HG03457 (cell line): ENCODE measurements at regions not wholly inside any gene's neighbourhood (a gene's known extent, or its start where the extent isn't known, plus 50 kb on each side); places are given as distances from the start of the nearest gene placed in this dataset.

ENCODE experiments used
- ATAC-seq: cut with Tn5 transposase; IDR thresholded peaks from one replicate; pipeline ENCODE4 v1.9.1; 2021; ENCODE audit warnings: moderate number of reproducible peaks; ENCODE audit not compliant: unreplicated experiment

- ATAC-seq: no peak
Observed at GRCh38 chr4:14800977-14801376, 201.3 kb upstream of the CPEB2 start.

- no peak for ATAC-seq
Observed at GRCh38 chr4:14802596-14802995, 199.7 kb upstream of the CPEB2 start.

DNA sequence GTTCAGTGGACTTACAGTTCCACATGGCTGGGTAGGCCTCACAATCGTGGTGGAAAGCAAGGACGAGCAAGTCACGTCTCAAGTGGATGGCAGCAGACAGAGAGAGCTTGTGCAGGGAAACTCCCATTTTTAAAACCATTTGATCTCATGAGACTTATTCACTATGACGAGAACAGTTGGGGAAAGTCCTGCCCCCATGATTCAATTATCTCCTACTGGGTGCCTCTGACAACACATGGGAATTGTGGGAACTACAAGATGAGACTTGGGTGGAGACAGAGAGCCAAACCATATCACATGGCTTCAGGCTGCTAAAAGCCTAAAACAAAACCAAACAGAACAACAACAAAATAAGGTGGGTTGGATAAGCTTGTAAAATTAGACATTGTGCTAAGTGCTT, 194.4 kb upstream of the CPEB2 start:
- ATAC-seq: no peak

- ATAC-seq: no peak
Observed at GRCh38 chr4:14809203-14809602, 193.1 kb upstream of the CPEB2 start.

DNA sequence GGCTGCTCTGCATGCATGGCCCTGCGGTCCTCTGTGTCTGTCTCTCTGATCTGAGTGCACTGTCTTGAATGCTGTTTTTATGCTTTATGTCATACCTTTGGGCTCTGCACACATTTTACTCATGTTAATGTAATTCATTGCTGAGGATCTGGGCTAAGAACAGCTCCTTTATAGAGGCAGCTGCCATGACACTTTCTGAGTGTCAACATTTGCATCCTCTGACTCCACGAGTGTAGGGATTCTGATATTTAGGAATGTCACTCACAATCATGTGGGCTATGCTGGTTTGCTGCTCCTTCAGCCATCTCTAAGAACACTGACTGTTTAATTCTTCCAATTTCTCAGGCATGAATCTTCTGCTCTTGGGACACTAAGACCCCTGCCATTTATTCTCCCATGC, 192.2 kb upstream of the CPEB2 start:
- ATAC-seq: no peak

DNA sequence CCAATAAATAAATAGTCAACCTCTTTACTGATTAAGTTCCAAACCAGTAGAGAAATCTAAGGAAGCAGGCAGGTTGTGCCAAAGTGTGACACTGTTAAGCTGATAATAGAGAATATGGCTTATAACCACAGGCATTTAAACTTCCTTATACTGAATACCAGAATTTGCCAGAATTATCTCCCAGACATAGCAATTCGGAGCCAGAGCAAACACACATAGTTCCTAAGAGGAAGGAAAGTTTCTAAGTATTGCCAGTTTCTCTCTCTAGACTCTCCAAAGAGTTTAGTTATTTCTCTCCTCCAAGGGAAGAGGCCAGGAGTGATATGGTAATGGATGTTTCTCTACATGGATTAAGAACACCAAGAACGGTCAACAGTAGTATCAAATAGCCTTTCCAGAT, 191.7 kb upstream of the CPEB2 start:
- no peak for ATAC-seq

- ATAC-seq: no peak
Observed at GRCh38 chr4:14812101-14812500, 190.2 kb upstream of the CPEB2 start.

GRCh38 chr4:14816623-14817261, 185.5 kb upstream of the CPEB2 start:
- no peak for ATAC-seq

DNA sequence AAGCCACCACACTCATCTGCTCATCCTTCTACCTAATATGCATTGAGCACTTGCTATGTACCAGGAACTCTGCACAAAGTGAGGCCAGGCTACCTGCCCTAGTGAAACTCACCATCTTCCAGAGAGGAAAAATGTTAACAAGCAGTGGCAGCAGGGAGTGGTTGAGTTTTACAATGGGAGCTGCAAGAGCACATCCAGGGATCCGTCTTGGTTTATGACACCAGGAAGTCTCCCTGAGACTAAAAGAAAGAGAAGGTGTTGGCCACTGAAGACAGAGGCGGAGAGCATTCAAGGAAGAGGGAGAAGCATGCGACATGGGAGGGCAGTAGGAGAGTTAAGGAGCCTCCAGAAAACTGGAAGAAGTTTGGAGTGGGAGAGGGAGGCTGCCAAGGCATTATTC, 178.1 kb upstream of the CPEB2 start:
- ATAC-seq: no peak

- ATAC-seq: no peak
Observed at GRCh38 chr4:14827111-14827510, 175.2 kb upstream of the CPEB2 start.

- no peak for ATAC-seq
Observed at GRCh38 chr4:14829795-14830194, 172.5 kb upstream of the CPEB2 start.

GRCh38 chr4:14831416-14831815, 170.9 kb upstream of the CPEB2 start:
- no peak for ATAC-seq

DNA sequence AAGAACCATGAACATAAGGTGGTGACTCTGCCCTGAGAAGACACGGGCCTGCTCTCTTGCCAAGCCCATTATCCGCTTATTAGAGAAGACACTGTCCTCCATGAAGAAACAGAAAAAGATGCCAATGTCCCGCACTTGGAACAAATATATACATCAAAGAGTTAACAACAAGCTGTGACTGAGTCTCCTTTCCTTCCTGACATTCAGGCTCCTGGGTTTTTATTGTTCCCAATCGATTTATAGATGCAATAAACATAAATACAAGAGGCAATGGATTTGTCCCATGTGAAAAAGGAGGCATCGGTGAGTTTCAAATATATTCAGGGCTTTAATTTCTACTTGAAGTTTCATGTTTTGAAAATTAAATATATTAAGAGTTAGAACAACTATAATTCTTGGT, 169.2 kb upstream of the CPEB2 start:
- no peak for ATAC-seq

- ATAC-seq: no peak
Observed at GRCh38 chr4:14834382-14834781, 167.9 kb upstream of the CPEB2 start.

DNA sequence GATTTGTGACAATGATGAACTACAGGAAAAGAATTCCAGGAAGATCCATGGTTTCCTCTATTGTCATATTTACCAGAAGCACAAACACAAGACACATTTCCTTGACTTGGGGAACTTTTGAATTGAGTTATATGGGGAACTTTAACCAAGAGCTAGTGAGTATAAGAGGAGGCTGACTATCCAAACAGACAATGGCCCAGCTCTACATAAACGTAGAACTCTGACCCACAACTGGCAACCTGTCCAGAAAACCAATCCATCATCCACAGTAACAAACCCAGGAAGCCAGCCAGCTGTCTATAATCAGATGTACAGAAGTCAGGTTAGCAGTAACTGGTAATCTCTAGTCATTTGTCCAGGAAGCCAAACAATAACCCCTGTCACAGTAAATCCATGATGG, 167.0 kb upstream of the CPEB2 start:
- ATAC-seq: no peak

GRCh38 chr4:14835708-14836425, 166.4 kb upstream of the CPEB2 start:
- ATAC-seq: no peak

DNA sequence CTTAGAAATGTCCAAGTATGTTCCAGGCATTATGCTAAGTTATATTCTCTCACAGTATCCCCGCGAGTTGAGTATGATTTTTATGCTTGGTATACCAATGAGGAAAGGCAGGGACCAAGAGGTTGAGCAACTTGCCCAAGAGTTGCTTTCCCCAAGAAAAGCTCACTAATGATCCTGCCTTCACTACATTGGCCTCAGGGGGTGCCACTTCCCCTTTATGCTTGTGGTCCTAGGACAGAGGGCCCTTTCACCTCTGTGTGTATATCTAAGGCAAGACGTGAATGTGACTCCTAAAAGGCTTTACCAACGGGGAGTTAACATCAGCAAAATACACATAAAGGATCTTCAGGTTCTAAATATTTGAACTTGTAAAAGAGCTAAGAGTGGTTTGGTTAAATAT, 164.4 kb upstream of the CPEB2 start:
- ATAC-seq: no peak

DNA sequence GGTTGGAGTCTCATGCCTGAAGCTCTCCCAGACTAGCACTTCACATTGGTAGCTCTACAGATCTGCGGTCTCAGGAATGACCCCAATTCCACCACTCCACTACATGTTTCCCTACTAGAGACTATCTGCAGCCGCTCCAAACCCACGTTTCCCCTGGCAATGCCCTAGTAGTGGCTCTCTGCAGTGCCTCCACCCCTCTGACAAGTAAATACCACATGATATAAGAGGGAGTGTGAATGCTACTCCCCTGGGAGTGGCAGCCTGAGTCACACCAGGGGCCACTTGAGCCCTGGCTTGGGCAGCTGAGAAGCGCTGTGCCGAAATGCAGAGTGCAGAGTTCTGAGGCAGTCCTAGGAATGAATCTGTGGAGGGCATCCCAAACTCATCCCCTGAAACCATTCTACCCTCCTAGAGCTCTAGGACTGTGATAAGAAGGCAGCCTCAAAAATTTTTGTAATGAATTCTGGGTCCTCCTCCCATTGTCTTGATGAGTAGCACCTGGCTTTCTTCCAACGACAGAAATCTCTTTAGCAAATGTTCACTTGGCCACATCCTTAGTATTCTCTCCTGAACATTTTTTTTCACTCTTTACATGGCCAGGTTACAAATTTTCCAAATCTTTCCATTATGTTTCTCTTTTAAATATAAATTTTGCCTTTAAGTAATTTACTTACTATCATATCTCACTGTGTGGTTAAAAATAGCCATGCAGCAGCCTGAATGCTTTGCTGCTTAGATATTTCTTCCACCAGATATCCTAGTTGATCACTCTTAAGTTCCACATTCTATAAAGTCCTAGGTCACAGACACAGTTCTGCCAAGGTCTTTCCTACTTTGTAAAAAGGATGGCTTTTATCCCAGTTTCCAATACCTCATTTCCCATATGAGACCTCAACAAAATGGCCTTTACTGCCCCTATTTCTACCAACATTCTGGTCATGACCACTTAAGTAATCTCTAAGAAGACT, 160.2 kb upstream of the CPEB2 start:
- no peak for ATAC-seq

DNA sequence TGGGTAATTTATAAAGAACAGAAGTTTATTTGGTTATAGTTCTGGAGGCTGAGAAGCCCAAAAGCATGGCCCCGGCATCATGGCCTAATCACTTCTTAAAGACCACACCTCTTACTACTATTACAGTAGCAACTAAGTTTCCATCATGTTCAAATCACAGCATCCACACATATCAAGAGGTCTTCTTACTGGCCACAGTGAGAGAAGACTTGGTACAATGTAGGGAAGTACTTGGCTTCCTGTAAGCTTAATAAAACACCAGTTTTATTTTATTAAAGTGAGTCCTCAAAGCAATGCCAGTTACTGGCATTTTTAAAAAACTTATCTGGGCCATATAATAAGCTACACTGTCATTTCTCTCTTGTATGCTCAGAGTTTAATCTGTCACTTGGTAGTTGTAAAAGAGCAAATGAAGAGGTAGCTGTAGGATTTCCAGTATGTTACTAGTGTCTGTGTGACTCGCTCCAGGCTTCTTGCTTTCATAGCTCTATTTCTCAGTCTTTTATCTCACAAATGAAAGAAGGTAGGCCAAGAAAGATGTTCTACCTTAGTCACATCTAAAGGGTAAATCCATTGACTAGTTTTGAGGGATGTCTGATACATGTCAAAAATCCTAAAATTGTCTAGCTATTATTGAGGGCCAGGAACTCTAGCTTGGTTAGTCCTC, 159.2 kb upstream of the CPEB2 start:
- no peak for ATAC-seq

DNA sequence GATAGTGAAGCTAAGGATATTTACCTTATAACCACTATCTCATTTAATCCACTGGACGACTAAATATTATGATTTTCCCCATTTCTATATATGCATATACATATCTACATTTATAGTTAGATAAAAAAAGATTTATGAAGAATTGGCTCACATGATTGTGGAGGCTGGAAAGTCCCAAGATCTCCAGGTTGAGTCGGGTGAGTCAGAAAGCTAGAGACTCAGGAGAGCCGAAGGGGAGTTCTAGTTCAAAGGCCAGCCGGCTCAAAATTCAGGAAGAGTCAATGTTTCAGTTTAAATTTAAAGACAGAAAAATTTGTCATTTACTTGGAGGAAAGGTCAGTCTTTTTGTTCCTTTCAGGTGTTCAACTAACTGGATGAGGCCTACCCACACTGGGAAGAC, 158.2 kb upstream of the CPEB2 start:
- ATAC-seq: no peak

DNA sequence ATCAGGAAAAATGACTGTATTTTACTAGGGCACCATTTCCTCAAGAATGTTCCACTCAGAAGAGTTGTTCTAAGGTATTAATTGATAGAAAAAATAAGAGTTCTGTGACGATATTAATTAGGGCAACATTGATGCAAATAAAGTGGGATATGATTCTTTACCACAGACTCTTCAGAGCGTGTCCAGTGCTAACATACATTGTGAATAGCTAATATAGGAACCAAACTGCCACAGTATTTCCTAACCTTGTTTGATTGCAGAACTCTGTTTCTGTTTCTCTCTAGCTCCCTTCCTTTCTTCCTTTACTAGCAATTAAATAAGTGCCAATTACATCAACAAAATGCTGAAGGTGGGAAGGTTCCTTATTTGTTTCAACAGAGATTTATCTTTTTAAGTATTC, 154.1 kb upstream of the CPEB2 start:
- no peak for ATAC-seq
